ENCODE measurements at regions not wholly inside any gene's neighbourhood (a gene's known extent, or its start where the extent isn't known, plus 50 kb on each side); places are given as distances from the start of the nearest gene placed in this dataset.

- Histone ChIP-seq H3K27ac (ENCODE audit: control insufficient read depth, insufficient read depth) (no peak overlapping the region), H3K9ac (ENCODE audit: control insufficient read depth, insufficient read depth, low read length) (no peak overlapping the region), H3K4me1 (ENCODE audit: control insufficient read depth, insufficient read depth, low read length) (no peaks in the 10 kb centered on the region), H3K4me2 (ENCODE audit: control insufficient read depth, insufficient read depth) (no peak overlapping the region), H2AFZ (ENCODE audit: control insufficient read depth, low read depth, low read length) (no peak overlapping the region), H4K20me1 (ENCODE audit: control insufficient read depth, insufficient read depth) (no peaks in the 10 kb centered on the region), H3K79me2 (ENCODE audit: control insufficient read depth, insufficient read depth, low read length) (no peaks in the 10 kb centered on the region), H3K36me3 (ENCODE audit: control insufficient read depth in 2 of 2, insufficient read depth in 2 of 2, low read length in 1 of 2) (no peaks in the 10 kb centered on the region), H3K27me3 (replicated peaks in 1 of 2; ENCODE audit: control insufficient read depth in 2 of 2, insufficient read depth in 2 of 2, low read length in 1 of 2) (no peaks in the 10 kb centered on the region), H3K4me3 (no peak overlapping the region), H3K9me3 (replicated peaks; ENCODE audit: control insufficient read depth, insufficient read depth, low read length) (no peaks in the 10 kb centered on the region)
- intact Hi-C loops (cut with micrococcal nuclease; ENCODE audit: unreplicated experiment) (no loop called here), in situ Hi-C loops (cut with MboI) (no loop called here)
- SMC1A ChIA-PET (ENCODE audit: uncharacterized antibody, unreplicated experiment), result no interaction called here
- ATAC-seq (no peak), FAIRE-seq (no peak), DNase-seq (ENCODE audit: low read depth, low spot score) (no peak)
- RAD21 ChIA-PET (ENCODE audit: unreplicated experiment), result no interaction called here
- BruUV-seq (replicated peaks), result no TSS peak
- WGBS (ENCODE audit: insufficient coverage, insufficient replicate concordance, low lambda C conversion rate, missing lambda C conversion rate), result 42% methylated on average over 5 of the region's 5 CpGs
- POLR2A ChIA-PET, result no interaction called here
- CTCF ChIA-PET, result no interaction called here
- TF ChIP-seq KLF5 (IDR thresholded peaks at IDR 0.05; ENCODE audit: partially characterized antibody), result no peak
- no peak for TF ChIP-seq SMAD5 (IDR thresholded peaks at IDR 0.05; ENCODE audit: low read depth)
- TF ChIP-seq, protein P1, sequence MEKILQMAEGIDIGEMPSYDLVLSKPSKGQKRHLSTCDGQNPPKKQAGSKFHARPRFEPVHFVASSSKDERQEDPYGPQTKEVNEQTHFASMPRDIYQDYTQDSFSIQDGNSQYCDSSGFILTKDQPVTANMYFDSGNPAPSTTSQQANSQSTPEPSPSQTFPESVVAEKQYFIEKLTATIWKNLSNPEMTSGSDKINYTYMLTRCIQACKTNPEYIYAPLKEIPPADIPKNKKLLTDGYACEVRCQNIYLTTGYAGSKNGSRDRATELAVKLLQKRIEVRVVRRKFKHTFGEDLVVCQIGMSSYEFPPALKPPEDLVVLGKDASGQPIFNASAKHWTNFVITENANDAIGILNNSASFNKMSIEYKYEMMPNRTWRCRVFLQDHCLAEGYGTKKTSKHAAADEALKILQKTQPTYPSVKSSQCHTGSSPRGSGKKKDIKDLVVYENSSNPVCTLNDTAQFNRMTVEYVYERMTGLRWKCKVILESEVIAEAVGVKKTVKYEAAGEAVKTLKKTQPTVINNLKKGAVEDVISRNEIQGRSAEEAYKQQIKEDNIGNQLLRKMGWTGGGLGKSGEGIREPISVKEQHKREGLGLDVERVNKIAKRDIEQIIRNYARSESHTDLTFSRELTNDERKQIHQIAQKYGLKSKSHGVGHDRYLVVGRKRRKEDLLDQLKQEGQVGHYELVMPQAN (conservative IDR thresholded peaks at IDR 0.05), result no peak
- no peak for TF ChIP-seq CHD4 (IDR thresholded peaks at IDR 0.05)
Observed at GRCh38 chr20:55755411-55755810, 249.9 kb downstream of the CBLN4 start.

DNA sequence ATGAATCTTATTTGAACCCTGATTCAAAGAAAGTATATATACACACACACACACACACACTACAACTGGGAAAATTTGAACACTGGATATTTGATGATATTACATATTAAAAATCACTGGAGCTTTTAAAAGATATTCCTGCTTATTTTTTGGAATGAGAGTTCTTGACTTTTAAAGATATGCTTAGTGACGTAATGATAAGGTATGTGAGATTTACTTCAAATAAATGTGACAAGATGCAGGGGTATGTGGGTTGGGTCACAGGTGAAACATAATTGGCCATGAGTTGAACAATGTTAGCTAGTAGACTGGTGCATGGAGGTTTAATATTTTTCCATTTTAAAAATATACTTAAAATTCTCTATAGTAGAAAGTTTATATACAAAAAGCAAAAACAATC lies 258.6 kb downstream of the CBLN4 start:
- RAD21 ChIA-PET (ENCODE audit: unreplicated experiment), result no interaction called here
- H3K79me2 ChIP-seq (ENCODE audit: control insufficient read depth, insufficient read depth, low read length), result no peaks in the 10 kb centered on the region
- no TSS peak for BruUV-seq (replicated peaks)
- H3K4me2 ChIP-seq (ENCODE audit: control insufficient read depth, insufficient read depth), result no peak overlapping the region
- DNase-seq (ENCODE audit: low read depth, low spot score) (no peak), ATAC-seq (no peak), FAIRE-seq (no peak)
- no peaks in the 10 kb centered on the region for H3K27me3 ChIP-seq (replicated peaks in 1 of 2; ENCODE audit: control insufficient read depth in 2 of 2, insufficient read depth in 2 of 2, low read length in 1 of 2)
- no peak overlapping the region for H3K27ac ChIP-seq (ENCODE audit: control insufficient read depth, insufficient read depth)
- intact Hi-C loops (cut with micrococcal nuclease; ENCODE audit: unreplicated experiment) (no loop called here), in situ Hi-C loops (cut with MboI) (no loop called here)
- no peak overlapping the region for H3K9ac ChIP-seq (ENCODE audit: control insufficient read depth, insufficient read depth, low read length)
- H2AFZ ChIP-seq (ENCODE audit: control insufficient read depth, low read depth, low read length), result no peak overlapping the region
- H3K9me3 ChIP-seq (replicated peaks; ENCODE audit: control insufficient read depth, insufficient read depth, low read length), result no peaks in the 10 kb centered on the region
- H3K4me1 ChIP-seq (ENCODE audit: control insufficient read depth, insufficient read depth, low read length), result no peaks in the 10 kb centered on the region
- TF ChIP-seq POU2F2 (IDR thresholded peaks at IDR 0.05; ENCODE audit: borderline replicate concordance, low read depth, low read length) (no peak), EP300 (IDR thresholded peaks at IDR 0.05; ENCODE audit: borderline replicate concordance in 1 of 2, control insufficient read depth in 1 of 2, low read depth in 2 of 2, low read length in 2 of 2) (no peak), SKIL (IDR thresholded peaks at IDR 0.05; ENCODE audit: low read depth, poor library complexity, severe bottlenecking) (no peak), CREM (IDR thresholded peaks at IDR 0.05; ENCODE audit: low read depth) (no peak), BCL11A (IDR thresholded peaks at IDR 0.05; ENCODE audit: low read depth, low read length) (no peak)
- SMC1A ChIA-PET (ENCODE audit: uncharacterized antibody, unreplicated experiment), result no interaction called here
- POLR2A ChIA-PET, result no interaction called here
- WGBS (ENCODE audit: insufficient coverage, insufficient replicate concordance, low lambda C conversion rate, missing lambda C conversion rate), result 79% methylated on average over 1 of the region's 1 CpG
- no peak overlapping the region for H3K4me3 ChIP-seq
- H4K20me1 ChIP-seq (ENCODE audit: control insufficient read depth, insufficient read depth), result no peaks in the 10 kb centered on the region
- no peaks in the 10 kb centered on the region for H3K36me3 ChIP-seq (ENCODE audit: control insufficient read depth in 2 of 2, insufficient read depth in 2 of 2, low read length in 1 of 2)
- CTCF ChIA-PET, result no interaction called here

Data from GM12878 (cell line).